ENCODE measurements at regions not wholly inside any gene's neighbourhood (a gene's known extent, or its start where the extent isn't known, plus 50 kb on each side); places are given as distances from the start of the nearest gene placed in this dataset.

DNA sequence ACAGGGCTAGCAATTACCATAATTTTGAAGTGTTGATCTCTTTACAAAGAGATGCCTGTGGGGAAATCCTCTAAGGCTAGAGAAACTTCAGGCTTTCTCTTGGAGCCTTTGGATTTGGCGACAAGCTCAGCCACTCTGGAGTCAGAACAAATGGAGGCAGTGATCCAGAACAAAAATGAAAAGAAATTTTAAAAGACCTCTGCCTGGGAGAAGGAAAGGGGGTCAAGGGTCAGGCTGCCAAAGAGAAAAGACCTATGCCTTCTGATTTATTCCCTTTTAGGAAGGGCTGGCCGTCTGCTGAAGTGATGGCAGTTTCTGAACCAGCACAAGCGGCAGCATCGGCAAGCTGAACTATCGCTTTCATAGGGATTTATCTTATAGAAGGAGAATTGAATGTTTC, 140.8 kb upstream of the SFRP2 start:
- H3K79me2 ChIP-seq (ENCODE audit: low read depth), result no peaks in the 10 kb centered on the region
- H3K4me1 ChIP-seq (replicated peaks; ENCODE audit: insufficient read depth), result no peaks in the 10 kb centered on the region
- H3K36me3 ChIP-seq (ENCODE audit: low read depth), result no peaks in the 10 kb centered on the region
- no peak for DNase-seq
- no peak overlapping the region for H3K27ac ChIP-seq
- H4K20me1 ChIP-seq (ENCODE audit: insufficient read depth), result no peaks in the 10 kb centered on the region
- no peaks in the 10 kb centered on the region for H3K9me3 ChIP-seq (ENCODE audit: insufficient read depth, low read depth)
- no peaks in the 10 kb centered on the region for H3K9me2 ChIP-seq (ENCODE audit: insufficient read depth)
- no peak overlapping the region for H3K4me3 ChIP-seq
- H2AFZ ChIP-seq, result no peak overlapping the region
- no TSS peak for BruUV-seq (replicated peaks)
- no peaks in the 10 kb centered on the region for H3F3A ChIP-seq (ENCODE audit: insufficient read depth, low read depth)
- TF ChIP-seq, protein P1, sequence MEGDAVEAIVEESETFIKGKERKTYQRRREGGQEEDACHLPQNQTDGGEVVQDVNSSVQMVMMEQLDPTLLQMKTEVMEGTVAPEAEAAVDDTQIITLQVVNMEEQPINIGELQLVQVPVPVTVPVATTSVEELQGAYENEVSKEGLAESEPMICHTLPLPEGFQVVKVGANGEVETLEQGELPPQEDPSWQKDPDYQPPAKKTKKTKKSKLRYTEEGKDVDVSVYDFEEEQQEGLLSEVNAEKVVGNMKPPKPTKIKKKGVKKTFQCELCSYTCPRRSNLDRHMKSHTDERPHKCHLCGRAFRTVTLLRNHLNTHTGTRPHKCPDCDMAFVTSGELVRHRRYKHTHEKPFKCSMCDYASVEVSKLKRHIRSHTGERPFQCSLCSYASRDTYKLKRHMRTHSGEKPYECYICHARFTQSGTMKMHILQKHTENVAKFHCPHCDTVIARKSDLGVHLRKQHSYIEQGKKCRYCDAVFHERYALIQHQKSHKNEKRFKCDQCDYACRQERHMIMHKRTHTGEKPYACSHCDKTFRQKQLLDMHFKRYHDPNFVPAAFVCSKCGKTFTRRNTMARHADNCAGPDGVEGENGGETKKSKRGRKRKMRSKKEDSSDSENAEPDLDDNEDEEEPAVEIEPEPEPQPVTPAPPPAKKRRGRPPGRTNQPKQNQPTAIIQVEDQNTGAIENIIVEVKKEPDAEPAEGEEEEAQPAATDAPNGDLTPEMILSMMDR (conservative IDR thresholded peaks at IDR 0.05), result no peak
- TF ChIP-seq EZH2 (IDR thresholded peaks at IDR 0.05; ENCODE audit: low read depth), result no peak
- no peak overlapping the region for H3K4me2 ChIP-seq
- H3K27me3 ChIP-seq (ENCODE audit: insufficient read depth, low read depth), result no peaks in the 10 kb centered on the region
- intact Hi-C loops (cut with micrococcal nuclease; ENCODE audit: unreplicated experiment), result no loop called here
- POLR2A ChIA-PET (ENCODE audit: unreplicated experiment), result no interaction called here
- CTCF ChIA-PET, result no interaction called here

- POLR2A ChIA-PET (ENCODE audit: unreplicated experiment), result no interaction called here
- CTCF ChIA-PET, result no interaction called here
- no TSS peak for BruUV-seq (replicated peaks)
These were observed 138.6 kb upstream of the SFRP2 start for GRCh38 chr4:153927451-153927850.

DNA sequence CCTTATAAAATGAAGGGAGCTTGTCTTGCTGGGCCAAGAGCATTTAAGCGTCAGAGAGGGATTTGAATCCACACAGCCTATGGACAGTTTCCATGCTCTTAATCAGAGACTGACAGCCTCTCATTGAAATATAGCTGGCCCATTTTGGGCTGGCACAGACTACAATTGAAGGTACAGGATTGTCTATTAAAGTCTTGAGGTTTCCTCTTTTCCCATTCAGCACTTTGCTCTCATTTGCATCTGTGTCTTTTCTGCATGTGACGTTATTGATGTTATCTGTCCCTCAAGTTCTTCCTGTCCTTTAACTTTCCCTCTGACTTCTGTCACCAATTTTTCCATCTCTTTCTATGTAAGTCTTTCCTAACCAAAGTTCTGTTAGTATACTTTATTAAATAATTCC, 133.3 kb upstream of the SFRP2 start:
- Histone ChIP-seq H3K4me3 (no peak overlapping the region), H3K27me3 (ENCODE audit: insufficient read depth, low read depth) (no peaks in the 10 kb centered on the region), H3K79me2 (ENCODE audit: low read depth) (no peaks in the 10 kb centered on the region), H3F3A (ENCODE audit: insufficient read depth, low read depth) (no peaks in the 10 kb centered on the region), H4K20me1 (ENCODE audit: insufficient read depth) (no peaks in the 10 kb centered on the region), H3K4me1 (replicated peaks; ENCODE audit: insufficient read depth) (no peaks in the 10 kb centered on the region), H3K4me2 (no peak overlapping the region), H3K9me3 (ENCODE audit: insufficient read depth, low read depth) (no peaks in the 10 kb centered on the region), H2AFZ (no peak overlapping the region), H3K27ac (no peak overlapping the region), H3K9me2 (ENCODE audit: insufficient read depth) (no peaks in the 10 kb centered on the region), H3K36me3 (ENCODE audit: low read depth) (no peaks in the 10 kb centered on the region)
- CTCF ChIA-PET, result no interaction called here
- POLR2A ChIA-PET (ENCODE audit: unreplicated experiment), result no interaction called here
- no TSS peak for BruUV-seq (replicated peaks)
- DNase-seq, result no peak
- TF ChIP-seq, protein P1 (conservative IDR thresholded peaks at IDR 0.05), result no peak
- no peak for TF ChIP-seq EZH2 (IDR thresholded peaks at IDR 0.05; ENCODE audit: low read depth)
- intact Hi-C loops (cut with micrococcal nuclease; ENCODE audit: unreplicated experiment), result no loop called here

More at GRCh38 chr4:153927451-153927850, 138.6 kb upstream of the SFRP2 start:
- intact Hi-C loops (cut with micrococcal nuclease; ENCODE audit: unreplicated experiment), result no loop called here
- Histone ChIP-seq H3K4me3 (no peak overlapping the region), H3K27me3 (ENCODE audit: insufficient read depth, low read depth) (no peaks in the 10 kb centered on the region), H3F3A (ENCODE audit: insufficient read depth, low read depth) (no peaks in the 10 kb centered on the region), H3K4me2 (no peak overlapping the region), H2AFZ (no peak overlapping the region), H3K79me2 (ENCODE audit: low read depth) (no peaks in the 10 kb centered on the region), H3K27ac (no peak overlapping the region), H3K4me1 (replicated peaks; ENCODE audit: insufficient read depth) (no peaks in the 10 kb centered on the region), H3K9me3 (ENCODE audit: insufficient read depth, low read depth) (no peaks in the 10 kb centered on the region), H3K36me3 (ENCODE audit: low read depth) (no peaks in the 10 kb centered on the region), H4K20me1 (ENCODE audit: insufficient read depth) (no peaks in the 10 kb centered on the region), H3K9me2 (ENCODE audit: insufficient read depth) (no peaks in the 10 kb centered on the region)
- TF ChIP-seq, protein P1 (conservative IDR thresholded peaks at IDR 0.05), result no peak
- TF ChIP-seq EZH2 (IDR thresholded peaks at IDR 0.05; ENCODE audit: low read depth), result no peak
- no peak for DNase-seq
